ENCODE measurements at regions not wholly inside any gene's neighbourhood (a gene's known extent, or its start where the extent isn't known, plus 50 kb on each side); places are given as distances from the start of the nearest gene placed in this dataset.
"Not testable (repeated sequence)": the region's sequence is repeated elsewhere in the genome, so short reads cannot be mapped to it uniquely, and the experiment has no call there.

- DNase-seq = no peak
Measured at GRCh38 chr7:102721-103120, 89.7 kb upstream of the FAM20C start.

- not testable (repeated sequence) for DNase-seq
Measured at GRCh38 chr7:103981-104380, 88.4 kb upstream of the FAM20C start.

DNA sequence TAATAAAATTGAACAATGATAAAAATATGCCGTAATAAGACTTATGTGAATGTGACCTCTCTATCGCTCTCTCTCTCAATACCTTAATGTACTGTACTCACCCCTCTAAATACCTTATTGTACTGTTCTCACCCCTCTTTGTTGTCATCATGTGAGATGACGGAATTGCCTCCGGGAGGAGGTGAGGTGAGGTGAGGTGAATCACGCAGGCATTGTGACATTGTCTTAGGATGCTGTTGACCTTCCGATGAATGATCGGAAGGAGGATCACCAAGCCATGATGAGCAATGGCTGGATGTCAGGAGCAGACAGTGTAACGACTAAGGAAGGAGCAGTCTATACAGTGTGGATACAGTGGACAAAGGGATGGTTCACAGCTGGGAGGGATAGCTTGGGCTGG is 87.4 kb upstream of the FAM20C start:
- DNase-seq = no peak

DNA sequence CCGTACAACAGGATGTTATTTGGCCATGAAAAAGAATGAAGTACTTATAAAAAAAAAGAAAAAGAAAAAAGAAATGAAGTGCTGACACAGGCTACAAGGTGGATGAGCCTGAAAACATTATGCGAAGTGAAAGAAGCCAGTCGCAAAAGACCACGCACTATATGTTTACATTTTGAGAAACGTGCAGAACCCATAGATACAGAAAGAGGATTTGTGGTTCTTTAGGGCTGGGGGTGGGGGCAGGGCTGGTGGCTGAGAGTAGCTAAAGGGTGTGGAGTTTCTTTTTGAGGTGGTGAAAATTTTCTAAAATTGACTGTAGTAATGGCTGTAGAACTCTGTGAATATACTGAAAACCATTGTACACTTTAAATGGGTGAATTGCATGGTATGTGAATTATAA is 86.0 kb upstream of the FAM20C start:
- no peak for DNase-seq

DNA sequence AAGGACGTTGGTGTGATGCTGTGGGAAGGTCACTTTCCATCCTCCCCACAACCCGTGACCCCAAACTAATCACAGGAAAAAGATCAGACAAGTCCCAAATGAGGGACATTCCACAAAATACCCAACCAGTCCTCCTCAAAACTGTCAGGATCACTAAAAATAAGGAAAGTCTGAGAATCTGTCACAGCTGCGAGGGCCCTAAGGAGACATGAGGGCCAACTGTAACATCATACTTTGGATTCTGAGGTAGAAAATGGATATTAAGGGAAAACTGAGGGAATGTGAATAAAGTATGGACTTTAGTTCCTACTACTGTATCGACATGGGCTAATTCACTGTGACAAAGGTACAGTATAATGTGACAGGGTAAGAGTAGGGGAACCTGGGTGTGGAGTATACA is 85.1 kb upstream of the FAM20C start:
- DNase-seq = no peak

GRCh38 chr7:107907-108306 is 84.5 kb upstream of the FAM20C start:
- no peak for DNase-seq

DNA sequence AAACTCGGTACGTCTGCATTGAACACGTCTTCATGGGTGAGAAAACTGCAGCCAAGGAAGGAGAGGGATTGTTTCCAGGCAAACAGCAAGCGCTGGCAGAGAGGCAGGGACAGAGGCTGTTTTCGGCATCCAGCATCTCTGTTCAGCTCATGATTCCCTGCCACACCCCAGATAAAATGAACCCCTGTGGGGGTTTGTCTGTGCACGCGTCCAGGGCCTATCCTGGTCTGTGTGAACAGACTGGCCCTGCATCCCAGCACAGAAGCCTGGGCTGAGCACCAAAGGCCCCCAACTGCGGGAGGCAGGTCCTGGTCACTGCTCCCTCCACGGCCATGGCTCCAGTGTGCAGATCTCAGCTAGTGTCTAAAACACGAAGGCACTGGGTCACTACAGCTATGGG is 83.3 kb upstream of the FAM20C start:
- DNase-seq = no peak

- DNase-seq = no peak
Measured at GRCh38 chr7:109898-110556, 82.3 kb upstream of the FAM20C start.

DNA sequence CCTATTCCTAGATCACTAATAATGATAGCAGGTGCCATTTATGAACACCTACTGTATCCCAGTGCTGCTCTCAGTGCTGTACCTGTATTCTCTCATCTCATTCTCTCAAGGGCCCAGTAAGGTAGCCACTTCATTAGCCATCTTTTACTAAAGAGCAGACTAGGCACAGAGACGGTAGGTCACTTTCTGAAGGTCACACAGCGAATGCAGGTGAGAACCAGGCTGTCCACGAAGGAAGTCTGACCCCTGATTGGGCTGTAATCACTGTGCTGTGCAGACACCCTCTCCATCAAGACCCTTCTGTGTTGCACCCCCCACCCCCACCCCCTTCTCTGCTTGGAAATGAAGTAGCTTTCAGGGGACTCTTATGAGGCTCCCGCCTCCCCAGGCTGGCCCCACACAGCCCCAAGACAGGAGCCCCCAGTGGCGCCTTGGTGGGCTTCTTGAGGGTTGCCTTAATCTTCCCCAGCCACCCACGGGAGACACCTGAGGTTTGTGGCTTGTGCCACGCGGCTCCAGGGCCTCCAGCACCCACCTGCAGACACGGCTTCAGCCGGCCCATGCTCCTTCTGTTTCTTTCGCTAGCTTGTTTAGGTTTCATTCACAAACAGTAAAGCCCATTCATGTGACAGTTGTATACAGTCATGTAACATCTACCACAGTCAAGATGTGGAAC is 81.7 kb upstream of the FAM20C start:
- DNase-seq = no peak

GRCh38 chr7:111591-111990 is 80.8 kb upstream of the FAM20C start:
- DNase-seq = no peak

DNA sequence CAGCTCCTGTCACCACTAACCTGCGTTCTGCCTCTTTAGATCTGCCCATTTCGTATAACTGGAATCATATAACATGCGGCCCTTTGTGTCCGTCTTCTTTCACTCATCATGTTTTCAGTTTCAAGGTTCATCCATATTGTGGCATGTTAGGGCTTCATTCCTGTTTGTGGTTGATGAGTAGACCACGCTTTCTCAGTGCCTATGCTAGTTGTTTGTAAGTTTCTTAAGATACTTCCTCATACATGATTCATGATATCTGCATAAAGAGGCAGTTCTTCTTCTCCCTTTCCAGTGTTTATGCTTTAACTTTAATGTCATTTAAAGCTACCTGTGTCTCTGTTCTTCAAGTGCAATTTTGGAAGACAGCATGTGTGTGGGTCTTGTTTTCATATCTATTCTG is 79.5 kb upstream of the FAM20C start:
- DNase-seq = no peak

- DNase-seq = no peak
Measured at GRCh38 chr7:115274-115911, 77.0 kb upstream of the FAM20C start.

GRCh38 chr7:116188-116981 is 76.0 kb upstream of the FAM20C start:
- no peak for DNase-seq

DNA sequence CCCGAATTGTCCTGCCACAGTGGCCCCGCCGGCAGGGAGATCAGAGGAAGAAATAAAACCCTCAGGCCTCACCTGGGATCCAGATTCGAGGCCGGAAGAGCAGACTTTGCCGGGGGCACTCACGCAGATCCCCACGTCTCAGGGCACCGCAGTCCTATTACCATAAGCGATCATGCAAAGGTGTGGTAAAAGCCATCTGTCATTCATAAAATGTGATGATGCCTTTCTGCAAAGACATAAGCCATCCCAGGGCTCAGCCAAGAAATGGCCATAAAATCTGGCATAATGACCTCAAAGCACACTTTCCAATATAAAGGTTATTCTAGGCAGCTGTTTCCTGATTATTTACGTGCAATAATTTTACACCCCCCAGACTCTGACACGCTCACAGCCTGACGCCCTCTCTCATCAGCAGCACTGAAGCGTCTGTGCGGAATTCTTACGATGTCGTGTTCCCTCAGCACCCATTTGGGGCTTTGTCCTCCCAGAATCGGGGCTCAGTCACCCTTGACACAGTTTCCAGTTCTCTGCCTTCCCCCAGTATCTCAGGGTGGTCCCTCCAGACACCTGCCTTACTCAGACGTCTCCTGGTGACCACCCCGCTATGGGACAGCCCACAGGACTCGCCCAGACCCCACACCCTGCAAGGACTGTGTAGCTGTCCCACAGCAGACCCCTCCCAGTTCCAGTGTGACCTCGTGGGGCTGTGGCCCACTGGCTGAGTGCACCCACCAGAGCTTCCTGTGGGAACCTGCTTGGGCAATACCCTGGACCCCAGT is 74.3 kb upstream of the FAM20C start:
- DNase-seq = no peak

DNA sequence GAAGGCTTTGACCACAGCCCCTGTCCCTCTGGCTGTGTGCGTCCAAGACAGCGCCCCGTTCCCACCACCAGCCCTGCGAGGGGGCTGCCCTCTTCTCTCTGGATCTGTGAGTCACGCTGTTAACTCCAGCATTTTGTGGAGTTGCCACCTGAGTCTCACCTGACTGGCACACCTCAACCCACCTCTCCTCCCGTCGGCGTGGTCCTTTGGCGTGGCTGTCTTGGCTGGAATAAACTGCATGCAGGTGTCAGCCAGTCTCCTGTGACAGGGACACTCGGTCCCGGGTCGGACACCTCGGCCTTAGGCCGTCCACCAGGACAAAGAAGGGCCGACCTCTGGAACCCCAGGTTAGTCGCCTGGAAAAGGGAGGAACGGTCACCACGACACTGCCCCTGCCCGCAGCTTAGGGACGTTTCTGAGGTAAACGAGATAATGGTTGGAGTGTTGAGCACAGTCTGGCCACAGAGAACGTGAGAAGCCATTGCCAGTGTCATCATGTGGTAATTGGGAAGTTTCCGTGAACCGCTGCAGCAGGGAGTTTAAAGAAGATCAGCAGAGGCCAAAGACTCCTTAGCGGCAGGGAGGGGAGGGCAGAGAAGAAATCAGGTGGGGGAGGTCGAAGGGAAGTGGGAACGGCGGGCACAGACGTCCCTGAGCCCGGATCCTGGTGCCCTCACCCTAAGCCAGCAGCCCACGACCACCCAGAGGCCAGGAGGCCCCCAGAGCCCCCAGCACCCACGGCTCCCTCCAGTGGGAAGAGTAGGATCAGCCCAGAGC is 73.6 kb upstream of the FAM20C start:
- no peak for DNase-seq

DNA sequence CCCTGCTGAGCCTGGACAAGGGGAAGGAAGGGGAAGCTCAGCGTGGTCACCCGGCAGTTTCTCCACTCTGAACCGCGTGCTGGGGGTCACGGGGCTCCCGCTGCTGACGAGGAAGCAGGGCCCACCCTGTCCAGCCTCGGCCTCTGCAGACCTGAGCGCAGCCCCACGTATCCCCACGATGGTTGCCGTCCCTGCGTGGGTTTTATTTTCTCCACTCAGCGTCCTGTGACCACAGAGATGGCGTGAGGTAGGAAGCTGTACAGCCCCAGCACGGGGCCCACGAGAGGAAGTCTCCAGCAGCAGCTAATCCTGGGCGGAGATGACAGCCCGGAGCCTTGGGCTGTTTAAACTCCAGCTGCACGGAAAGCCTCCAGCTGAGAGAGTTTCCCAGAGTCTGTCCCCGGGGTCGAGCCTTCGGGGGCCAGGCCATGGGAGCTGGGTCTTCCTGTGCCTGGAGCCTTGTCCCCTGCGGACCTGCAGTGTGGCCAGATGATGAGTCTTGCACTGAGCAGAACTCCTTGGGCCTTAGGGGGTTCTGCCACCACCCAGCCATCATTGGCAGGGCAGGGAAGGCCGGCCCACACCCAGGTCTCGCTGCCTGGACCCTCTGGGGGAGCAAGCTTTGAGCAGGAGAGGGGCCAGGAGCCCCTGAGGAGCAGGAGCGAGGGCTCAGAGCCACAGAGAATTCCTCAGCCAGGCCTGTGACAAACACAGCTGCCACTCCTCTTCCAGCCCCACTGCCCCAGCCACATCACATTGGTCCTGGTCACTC is 72.8 kb upstream of the FAM20C start:
- no peak for DNase-seq

GRCh38 chr7:120164-120991 is 72.0 kb upstream of the FAM20C start:
- DNase-seq = no peak

DNA sequence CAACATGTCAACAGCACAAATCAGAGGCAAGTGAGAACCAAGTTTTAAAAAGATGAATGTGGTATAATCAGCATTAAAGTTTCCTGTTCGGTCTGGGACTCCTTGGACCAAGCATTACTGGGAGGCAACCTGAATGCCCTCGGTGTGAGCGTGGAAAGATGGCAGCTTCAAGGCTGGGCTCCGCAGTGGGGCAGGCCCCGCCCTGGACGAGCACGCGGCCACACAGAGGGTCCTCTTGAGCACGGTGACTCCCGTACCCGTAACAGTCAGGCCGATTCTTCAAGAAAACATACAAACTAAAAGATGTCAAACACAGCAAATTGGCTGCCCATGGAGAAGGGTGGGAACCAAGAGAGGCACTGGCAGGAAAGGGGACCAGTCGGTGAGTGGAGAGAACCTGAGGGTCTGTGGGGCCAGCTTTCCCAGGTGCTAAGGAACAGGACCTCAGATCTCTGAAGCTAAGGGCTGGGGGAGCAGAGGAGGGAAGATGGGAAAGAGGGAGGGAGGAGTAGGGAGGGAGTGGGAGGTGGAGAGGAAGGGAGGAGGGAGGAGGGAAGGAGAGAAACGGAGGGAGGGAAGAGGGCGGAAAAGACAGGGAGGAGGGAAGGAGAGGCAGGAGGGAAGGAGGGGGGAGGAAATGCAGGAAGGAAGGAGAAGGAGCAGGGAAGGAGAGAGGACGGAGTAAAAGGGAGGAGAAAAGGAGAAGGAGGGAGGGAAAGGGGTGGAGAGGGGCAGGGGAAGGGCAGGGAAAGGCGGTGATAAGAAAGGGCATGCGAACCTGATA is 71.2 kb upstream of the FAM20C start:
- no peak for DNase-seq

DNA sequence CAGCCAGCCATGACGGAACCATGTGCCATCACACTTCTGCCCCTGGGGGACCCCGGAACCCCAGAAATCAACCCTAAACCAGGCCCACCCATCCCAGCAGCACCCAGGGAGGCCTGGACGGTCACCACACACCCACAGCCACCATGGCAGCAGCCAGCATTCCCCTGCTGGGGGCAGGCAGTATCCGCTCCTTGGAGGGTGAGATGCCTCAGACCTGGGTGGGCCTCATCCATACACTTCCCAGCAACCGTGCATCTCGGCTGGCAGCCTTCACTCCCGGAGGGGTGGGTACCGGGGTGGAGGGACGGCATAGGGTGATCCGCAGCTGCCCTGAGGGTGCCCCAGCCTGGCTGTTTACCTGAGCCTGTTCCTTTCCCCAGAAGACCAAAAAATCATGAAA is 69.1 kb upstream of the FAM20C start:
- no peak for DNase-seq

All from stimulated activated CD4-positive, alpha-beta T cell treated with anti-CD3 and anti-CD28 coated beads, Interleukin-2, amount 100 ng/mL, for 24 hours (primary cell).